OCI-LY3 (cell line): ENCODE measurements at regions not wholly inside any gene's neighbourhood (a gene's known extent, or its start where the extent isn't known, plus 50 kb on each side); places are given as distances from the start of the nearest gene placed in this dataset.
"Not testable (repeated sequence)": the region's sequence is repeated elsewhere in the genome, so short reads cannot be mapped to it uniquely, and the experiment has no call there.

Experiments used
- CTCF ChIP-seq: fragments of 200-600, 300-600 bp; sonication (generic); IDR thresholded peaks from 2 replicates; pipeline ENCODE4 v1.5.1; 2014; ENCODE audit warnings: antibody characterized with exemption, low read length, low read depth
- EZH2phosphoT487 ChIP-seq: fragments of 200-600 bp; shearing (Covaris generic); IDR thresholded peaks from 2 replicates; pipeline ENCODE4 v1.6.1; 2018; ENCODE audit warnings: antibody characterized with exemption, mixed run types, low read depth

- not testable (repeated sequence) for TF ChIP-seq CTCF, EZH2phosphoT487
These were observed 155.0 kb downstream of the THBS2 start for GRCh38 chr6:169098651-169099050.
